Coronary artery (tissue), 2 donors: ENCODE measurements at regions not wholly inside any gene's neighbourhood (a gene's known extent, or its start where the extent isn't known, plus 50 kb on each side); places are given as distances from the start of the nearest gene placed in this dataset.

ENCODE experiments used
- DNase-seq: peaks from one replicate; pipeline ENCODE4 v3.0.0-alpha.2; 2017; ENCODE audit warnings: low spot score
- H3K27ac ChIP-seq, 2 donors: fragments of 200-600 bp; sonication (generic); one replicate each; pipeline ENCODE4 v1.5.1; 2016 to 2019
- H3K4me3 ChIP-seq: fragments of 200-600 bp; sonication (generic); 2 replicates; pipeline ENCODE4 v1.5.1; 2016; ENCODE audit warnings: mild to moderate bottlenecking, moderate library complexity
- CTCF ChIP-seq: fragments of 200-600 bp; sonication (generic); IDR thresholded peaks from one replicate; pipeline ENCODE4 v1.5.1; 2019; ENCODE audit warnings: antibody characterized with exemption

DNA sequence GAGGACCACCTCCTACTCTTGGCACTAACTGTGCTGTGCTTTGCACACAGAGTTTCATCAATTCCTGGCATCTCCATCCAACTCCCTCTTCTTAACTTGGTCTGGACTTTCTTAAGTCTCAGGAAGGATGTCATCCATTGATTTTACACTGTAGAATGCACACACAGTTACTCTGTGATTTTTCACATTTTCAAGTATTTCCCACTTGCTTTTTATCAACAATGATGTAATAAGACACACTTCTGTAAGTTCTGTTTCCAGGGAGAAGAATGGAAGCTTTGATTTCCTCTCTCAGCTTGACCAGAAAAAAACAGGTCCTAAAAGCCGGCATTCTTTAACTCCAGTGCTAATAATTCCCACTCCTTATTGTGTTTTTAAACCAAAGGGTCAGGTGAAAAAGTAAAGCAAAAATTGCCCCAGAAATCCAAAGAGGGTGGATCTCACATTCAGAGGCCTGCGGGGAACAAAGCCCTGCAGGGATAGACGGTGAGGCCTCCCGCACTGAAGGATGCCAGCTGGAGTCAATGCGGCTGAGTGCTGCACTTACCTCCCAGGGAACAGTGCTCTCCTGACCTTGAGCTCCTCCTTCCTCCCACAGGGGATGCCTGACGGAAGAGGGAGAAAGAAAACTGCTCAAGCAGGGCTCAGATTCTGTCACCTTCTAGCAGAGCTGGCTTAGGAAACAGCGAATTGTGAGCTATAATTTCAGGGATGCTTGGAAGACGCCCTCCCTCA lies 83.1 kb downstream of the PDCL3 start:
- H3K27ac ChIP-seq = no peak overlapping the region
- no peak for TF ChIP-seq CTCF
- no peak overlapping the region for H3K4me3 ChIP-seq
- DNase-seq = no peak

GRCh38 chr2:100647709-100648108 lies 84.9 kb downstream of the PDCL3 start:
- no peak for TF ChIP-seq CTCF
- no peak for DNase-seq
- H3K4me3 ChIP-seq = no peak overlapping the region
- H3K27ac ChIP-seq = no peak overlapping the region

- TF ChIP-seq CTCF = no peak
- Histone ChIP-seq H3K27ac (no peak overlapping the region), H3K4me3 (no peak overlapping the region)
- no peak for DNase-seq
Observed at GRCh38 chr2:100650151-100650550, 87.4 kb downstream of the PDCL3 start.

GRCh38 chr2:100653449-100654035 lies 90.7 kb downstream of the PDCL3 start:
- no peak for TF ChIP-seq CTCF
- Histone ChIP-seq H3K4me3 (no peak overlapping the region), H3K27ac (no peak overlapping the region)
- DNase-seq = no peak

DNA sequence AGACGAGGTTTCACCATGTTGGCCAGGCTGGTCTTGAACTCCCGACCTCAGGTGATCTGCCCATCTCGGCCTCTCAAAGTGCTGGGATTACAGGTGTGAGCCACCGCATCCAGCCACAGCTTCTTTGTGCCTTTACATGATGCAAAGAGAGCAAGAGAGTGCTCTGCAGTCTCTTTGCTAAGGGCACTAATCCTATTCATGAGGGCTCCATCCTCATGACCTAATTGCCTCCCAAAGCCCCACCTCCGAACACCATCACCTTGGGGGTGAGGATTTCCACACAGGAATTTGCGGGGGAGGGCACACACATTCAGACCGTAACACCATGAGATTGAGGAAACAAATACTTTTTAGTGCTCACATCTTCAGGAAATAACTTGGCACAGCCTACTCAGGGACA lies 91.8 kb downstream of the PDCL3 start:
- no peak overlapping the region for H3K4me3 ChIP-seq
- no peak for TF ChIP-seq CTCF
- no peak overlapping the region for H3K27ac ChIP-seq
- no peak for DNase-seq

GRCh38 chr2:100655446-100655845 lies 92.7 kb downstream of the PDCL3 start:
- no peak for DNase-seq
- no peak for TF ChIP-seq CTCF
- H3K4me3 ChIP-seq = no peak overlapping the region
- no peak overlapping the region for H3K27ac ChIP-seq

DNA sequence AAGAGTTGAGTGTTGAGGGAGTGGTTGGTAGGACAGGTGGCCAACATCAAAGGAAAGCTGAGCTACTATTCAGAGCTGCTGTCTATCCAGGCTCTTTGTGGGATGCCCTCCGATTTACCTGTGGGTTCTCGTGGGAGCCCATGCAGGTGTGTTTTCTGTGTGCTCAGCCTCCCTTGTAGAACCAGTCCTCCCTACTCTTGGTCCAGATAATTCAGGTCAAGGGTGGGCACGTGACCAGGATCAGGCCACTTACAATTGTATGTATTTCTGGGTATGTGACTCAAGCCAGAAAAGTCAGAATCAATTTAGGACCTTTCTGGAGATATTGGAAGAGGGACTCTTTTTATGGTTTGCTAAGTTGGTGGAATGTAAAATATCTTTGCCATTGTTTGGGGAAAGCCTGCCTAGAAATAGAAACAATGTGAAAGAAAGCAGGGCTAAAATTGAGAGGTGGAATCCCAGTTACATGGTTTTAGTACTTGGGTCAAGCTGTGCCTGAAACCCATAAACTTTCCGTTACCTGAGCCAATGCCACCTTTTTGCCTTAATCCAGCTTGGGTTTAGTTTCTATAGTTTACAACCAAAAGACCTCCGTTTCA lies 93.2 kb downstream of the PDCL3 start:
- Histone ChIP-seq H3K4me3 (no peak overlapping the region), H3K27ac (no peak overlapping the region)
- DNase-seq = no peak
- no peak for TF ChIP-seq CTCF
